ENCODE measurements at regions not wholly inside any gene's neighbourhood (a gene's known extent, or its start where the extent isn't known, plus 50 kb on each side); places are given as distances from the start of the nearest gene placed in this dataset.
"Not testable (repeated sequence)": the region's sequence is repeated elsewhere in the genome, so short reads cannot be mapped to it uniquely, and the experiment has no call there.

DNA sequence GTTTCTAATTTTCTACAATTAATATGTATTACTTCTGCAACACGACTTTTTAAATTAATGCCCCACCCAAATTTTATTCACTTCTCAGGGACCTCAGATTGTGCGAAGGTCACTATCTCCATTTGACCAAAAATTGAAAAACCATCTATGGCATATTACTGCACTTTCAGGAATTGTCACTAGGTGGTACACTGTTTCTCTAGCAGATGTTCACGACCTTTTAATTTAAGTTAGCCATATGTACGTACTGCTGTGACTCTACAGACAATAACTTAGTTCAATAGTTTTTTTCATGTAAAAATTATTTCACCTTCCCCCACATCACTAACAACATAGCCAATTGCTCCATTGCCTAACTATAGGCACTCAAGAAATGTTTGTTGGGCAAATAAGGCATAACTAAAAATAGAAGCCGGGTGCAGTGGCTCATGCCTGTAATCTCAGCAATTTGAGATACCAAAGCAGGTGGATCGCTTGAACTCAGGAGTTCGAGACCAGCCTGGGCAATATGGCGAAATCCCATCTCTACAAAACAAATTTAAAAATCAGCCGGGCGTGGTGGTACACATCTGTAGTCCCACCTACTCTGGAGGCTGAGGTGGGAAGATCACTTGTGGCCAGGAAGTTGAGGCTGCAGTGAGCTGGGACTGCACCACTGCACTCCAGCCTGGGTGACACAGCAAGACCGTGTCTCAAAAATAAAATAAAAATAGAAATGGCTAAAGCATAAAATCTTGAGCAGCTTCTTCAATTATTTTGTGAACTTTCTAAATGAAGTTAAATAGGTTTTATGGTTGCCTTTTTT, 75.7 kb upstream of the PKN2 start:
- TF ChIP-seq CTCF (conservative IDR thresholded peaks at IDR 0.05; ENCODE audit: control insufficient read depth, insufficient read depth, low read depth, low read length), result peak; percentile 77
- peak; percentile 38 for DNase-seq (ENCODE audit: low read depth)
- no peak overlapping the region for H3K4me3 ChIP-seq (ENCODE audit: control insufficient read depth, low read depth, low read length)

DNA sequence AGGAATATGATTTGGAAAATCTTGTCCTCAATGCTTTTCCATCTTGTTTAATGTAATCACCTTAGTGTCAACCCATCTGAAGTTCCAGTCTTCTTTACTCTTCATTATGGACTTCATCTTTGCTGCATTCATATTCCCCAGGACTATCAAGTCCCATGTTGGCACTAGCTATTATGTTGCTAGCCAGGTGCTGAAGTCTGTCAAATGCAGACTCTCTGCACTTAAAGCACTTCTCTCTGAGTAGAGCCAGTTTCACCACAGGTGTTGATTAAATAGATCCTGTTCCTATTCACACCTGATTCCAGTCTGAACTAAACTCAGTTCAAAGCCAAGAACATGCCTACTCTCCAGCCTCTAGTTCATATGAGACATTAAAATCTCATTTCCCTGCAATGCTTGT, 75.0 kb upstream of the PKN2 start:
- no peak for TF ChIP-seq CTCF (conservative IDR thresholded peaks at IDR 0.05; ENCODE audit: control insufficient read depth, insufficient read depth, low read depth, low read length)
- DNase-seq (ENCODE audit: low read depth), result no peak
- H3K4me3 ChIP-seq (ENCODE audit: control insufficient read depth, low read depth, low read length), result no peak overlapping the region

DNA sequence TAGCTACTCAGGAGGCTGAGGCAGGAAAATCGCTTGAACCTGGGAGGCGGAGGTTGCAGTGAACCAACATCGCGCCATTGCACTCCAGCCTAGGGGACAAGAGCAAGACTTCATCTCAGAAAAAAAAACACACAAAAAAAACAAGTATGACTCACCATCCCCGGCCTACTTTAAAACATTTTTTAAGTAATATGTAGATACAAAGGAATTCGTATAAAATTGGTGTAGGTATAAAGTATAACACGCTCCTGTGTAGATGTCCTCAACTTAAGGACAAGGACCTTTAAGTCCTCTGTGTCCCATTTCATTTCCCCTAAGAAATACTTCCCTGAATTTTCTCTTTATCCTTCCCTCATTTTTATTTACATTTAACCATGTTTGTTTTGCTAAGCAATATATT, 73.4 kb upstream of the PKN2 start:
- no peak overlapping the region for H3K4me3 ChIP-seq (ENCODE audit: control insufficient read depth, low read depth, low read length)
- no peak for TF ChIP-seq CTCF (conservative IDR thresholded peaks at IDR 0.05; ENCODE audit: control insufficient read depth, insufficient read depth, low read depth, low read length)
- no peak for DNase-seq (ENCODE audit: low read depth)

- no peak for DNase-seq (ENCODE audit: low read depth)
- H3K4me3 ChIP-seq (ENCODE audit: control insufficient read depth, low read depth, low read length), result no peak overlapping the region
- TF ChIP-seq CTCF (conservative IDR thresholded peaks at IDR 0.05; ENCODE audit: control insufficient read depth, insufficient read depth, low read depth, low read length), result no peak
Measured at GRCh38 chr1:88612292-88612691, 71.8 kb upstream of the PKN2 start.

GRCh38 chr1:88612773-88613172, 71.3 kb upstream of the PKN2 start:
- H3K4me3 ChIP-seq (ENCODE audit: control insufficient read depth, low read depth, low read length), result no peak overlapping the region
- DNase-seq (ENCODE audit: low read depth), result no peak
- TF ChIP-seq CTCF (conservative IDR thresholded peaks at IDR 0.05; ENCODE audit: control insufficient read depth, insufficient read depth, low read depth, low read length), result no peak

DNA sequence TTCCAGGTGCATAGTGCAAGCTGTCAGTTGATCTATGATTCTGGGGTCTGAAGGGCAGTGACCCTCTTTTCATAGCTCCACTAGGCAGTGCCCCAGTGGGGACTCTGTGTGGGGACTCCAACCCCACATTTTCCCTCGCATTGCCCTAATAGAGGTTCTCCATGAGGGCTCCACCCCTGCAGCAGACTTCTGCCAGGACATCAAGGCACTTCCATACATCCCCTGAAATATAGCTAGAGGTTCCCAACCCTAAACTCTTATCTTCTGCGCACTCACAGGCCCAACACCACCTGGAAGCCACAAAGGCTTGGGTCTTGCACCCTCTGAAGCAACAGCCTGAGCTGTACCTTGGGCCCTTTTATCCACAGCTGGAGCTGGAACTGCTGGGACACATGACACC, 65.7 kb upstream of the PKN2 start:
- no peak for DNase-seq (ENCODE audit: low read depth)
- TF ChIP-seq CTCF (conservative IDR thresholded peaks at IDR 0.05; ENCODE audit: control insufficient read depth, insufficient read depth, low read depth, low read length), result no peak
- H3K4me3 ChIP-seq (ENCODE audit: control insufficient read depth, low read depth, low read length), result no peak overlapping the region

DNA sequence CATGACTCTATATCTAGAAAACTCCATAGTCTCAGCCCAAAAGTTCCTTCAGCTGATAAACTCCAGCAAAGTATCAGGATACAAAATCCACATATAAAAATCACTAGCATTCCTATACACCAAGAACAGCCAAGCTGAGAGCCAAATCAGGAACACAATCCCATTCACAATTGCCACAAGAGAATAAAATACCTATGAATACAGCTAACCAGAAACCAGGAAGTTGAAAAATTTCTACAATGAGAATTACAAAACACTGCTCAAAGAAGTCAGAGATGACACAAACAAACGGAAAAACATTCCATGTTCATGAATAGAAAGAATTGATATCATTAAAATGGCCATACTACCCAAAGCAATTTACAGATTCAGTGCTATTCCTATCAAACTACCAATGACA, 61.0 kb upstream of the PKN2 start:
- not testable (repeated sequence) for DNase-seq (ENCODE audit: low read depth); H3K4me3 ChIP-seq (ENCODE audit: control insufficient read depth, low read depth, low read length)

Data from fibroblast of mammary gland (primary cell).